HG03095 (cell line): ENCODE measurements at regions not wholly inside any gene's neighbourhood (a gene's known extent, or its start where the extent isn't known, plus 50 kb on each side); places are given as distances from the start of the nearest gene placed in this dataset.

ENCODE experiments used
- ATAC-seq: cut with Tn5 transposase; IDR thresholded peaks from one replicate; pipeline ENCODE4 v1.9.1; 2021; ENCODE audit warnings: moderate library complexity; ENCODE audit not compliant: unreplicated experiment

DNA sequence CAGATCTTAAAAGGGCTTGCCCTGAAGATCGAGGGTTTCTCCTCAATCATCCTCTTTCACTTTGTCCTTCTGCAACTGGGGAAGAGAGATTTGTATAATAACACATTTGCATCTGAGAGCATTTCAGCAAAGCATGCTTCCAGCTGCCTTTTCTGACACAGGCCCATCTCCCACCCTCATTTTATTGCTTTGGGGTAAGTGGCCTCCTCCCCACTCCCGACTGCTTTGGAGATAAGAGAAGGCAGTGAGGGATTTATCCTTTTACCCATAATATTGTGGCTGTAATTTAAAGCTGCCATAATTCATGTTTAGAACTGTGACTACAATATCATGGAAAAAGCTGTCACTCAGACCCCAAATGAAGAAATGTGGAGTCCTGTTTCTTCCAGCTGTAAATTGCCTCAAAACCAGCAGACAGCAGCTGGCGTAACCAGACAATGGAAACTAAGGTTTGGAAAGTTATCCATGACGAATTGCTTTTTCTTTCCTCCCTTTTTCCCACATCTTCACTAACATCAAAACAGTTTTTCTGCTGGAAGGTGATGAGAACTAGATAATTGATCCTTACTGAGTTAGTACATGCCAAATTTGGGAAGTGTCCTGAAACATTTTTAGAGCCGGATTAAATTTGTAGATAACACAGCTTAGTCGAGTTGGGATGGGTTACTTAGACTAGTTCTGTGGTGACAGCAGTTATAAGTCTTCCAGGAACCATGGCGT, 104.2 kb upstream of the PFN2 start:
- peak; percentile 60 for ATAC-seq

DNA sequence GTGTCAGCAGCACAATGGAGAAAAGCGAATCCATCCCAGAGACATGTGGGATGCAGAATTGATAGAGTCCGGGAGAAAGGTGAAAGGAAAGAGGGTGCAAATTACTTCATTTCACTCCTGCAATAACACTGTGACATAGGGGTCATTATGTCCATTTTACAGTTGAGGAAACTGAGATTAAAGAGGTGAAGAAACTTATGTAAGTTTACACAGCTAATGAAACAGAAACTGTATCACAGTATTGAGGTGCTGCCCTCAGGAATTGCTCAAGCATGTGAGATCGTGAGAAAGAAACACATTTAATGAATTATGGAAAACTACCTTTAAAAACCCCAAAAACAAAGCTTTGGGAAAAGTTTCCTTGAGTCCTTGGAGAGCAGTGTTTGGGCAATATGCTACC, 103.6 kb upstream of the PFN2 start:
- peak; percentile 54 for ATAC-seq

DNA sequence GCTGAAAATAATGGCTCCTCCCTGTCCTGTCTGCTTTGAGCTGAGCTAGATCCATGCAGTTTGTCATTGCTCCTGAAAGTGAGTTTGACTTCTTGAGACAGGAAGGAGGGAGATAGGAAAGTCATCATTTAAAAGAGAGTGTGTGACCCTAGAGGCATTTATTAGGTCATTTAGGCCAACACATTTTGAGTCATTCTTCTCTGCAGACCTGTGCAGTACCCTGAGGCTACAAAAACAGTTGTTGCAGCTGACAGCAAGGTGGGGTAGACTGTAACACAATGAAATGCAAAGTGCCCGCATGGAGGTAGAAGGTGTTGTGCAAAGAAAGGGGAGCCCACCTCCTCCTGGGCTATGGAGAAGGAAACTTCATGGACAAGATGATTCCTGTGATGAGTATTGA, 102.8 kb upstream of the PFN2 start:
- ATAC-seq, result no peak

DNA sequence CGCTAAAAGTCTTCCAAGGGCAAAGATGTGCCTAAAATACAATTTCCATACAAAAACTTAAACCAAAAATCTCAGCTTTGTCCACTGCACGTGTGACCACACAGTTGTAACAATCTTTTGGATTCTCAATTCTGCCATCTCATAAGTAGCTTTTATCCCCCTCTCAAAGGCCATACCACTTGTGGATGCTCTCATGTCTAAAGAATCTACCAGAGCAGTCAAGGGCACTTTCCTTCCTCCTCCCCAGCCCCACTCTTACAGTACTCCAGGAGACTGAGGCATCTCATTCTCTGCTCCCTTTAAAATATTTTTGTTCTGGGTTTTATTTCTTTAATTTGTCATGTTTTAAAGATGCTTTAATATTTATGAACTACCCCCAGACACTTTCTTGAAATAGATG, 102.3 kb upstream of the PFN2 start:
- ATAC-seq, result no peak

DNA sequence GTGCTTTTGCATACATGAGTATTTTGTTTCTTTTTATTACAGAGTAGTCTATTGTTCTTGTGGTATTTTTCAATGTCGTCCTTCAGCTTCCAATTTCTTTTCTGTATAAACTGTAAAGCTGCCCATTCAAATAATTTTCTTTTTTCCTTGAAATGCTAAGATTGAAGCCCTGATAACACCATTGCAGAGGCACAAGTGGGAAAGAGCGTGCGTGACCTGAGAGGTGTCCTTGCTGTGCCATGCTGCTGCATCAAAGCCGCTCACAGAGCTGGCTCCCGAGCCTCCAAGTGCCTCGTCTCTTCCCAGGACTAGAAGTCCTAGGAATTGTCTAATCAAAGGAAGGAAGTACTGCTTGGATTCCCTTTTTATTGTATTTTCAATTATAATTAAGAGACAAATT, 101.9 kb upstream of the PFN2 start:
- no peak for ATAC-seq

DNA sequence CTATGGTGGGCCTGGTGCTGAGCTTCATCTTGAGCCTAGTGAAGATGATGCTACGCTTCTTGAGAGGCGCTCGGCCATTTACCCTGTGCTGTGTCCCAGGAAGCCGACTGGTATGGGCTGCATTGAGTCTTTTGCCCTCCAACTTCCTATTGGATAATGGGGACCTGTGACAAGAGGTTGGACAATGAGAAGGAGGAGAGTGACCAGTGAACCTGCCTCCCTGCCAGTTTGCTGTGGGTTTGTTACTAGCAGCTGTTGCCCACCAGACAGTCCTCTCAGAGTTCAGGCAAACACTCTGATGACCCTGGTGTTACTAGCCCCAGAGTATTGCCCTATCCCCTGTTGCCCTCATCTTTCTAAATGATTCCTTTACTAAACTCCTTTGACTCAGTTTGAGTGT, 99.6 kb upstream of the PFN2 start:
- ATAC-seq, result no peak

DNA sequence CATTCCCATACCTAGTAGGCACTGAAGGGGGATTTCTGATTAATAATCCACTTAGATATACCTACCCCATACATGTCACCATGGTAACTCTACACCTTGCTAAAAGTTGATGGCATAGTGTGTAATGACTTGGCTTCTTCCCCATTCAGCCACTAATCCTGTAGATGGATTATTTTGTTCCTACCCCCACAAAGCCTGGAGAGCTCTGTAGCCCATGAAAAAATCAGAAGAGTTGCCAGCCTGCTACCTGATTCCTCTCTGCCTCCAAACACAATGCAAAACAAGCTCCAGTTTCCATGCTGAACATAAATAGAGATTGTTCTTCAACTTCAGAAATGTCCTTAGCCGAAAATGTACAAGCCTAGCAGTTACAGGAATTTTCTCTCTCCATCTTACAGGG, 98.9 kb upstream of the PFN2 start:
- no peak for ATAC-seq

DNA sequence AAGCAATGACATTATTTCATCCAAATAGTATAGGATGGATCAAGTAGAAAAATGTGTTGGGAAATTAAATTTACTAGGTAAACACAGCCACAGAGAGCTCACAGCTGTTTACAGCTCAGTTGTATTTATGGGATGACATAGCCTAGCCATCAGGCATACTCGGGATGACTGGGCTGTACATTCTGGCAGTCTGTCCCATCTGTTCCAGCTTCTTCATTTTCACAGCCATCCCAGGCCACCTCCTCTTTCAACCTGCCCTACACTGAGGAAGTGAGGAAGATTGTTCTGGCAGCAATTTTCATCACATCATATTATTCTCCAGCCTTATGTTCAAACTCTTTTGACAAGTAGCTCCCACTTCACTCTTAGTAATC, 98.4 kb upstream of the PFN2 start:
- ATAC-seq, result no peak

DNA sequence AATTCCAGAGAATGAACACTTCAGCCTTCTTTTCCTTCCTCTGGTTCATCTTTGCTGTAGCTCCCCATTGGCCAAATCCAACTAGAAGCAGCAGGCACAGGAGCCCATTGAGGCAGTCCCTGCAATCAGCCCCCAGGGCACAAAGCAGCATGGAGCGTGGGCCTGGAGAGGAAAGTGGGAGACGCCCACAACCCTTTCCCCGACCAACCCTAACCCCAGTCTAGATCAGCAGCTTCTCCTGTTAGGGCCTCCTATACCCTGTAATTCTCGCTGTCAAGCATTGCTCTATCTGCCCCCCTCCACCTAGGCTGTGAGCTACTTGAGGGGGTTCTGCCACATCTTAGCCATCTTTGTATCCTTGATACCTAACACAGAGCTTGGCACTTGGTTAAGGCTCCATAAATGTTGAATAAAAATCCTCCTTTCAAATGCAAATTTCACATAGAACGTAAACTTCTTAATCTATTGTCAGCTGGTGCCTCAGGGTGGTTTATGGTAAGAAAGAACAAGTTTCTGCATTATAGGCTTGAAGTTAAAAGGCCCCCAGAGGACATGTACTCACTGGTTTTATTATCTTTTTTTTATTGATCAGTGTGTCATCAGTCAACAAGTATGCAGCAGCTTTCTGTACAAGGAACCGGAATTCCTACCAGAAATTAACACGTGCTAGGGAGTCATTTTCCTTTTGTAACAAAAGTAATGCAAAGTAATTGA, 97.9 kb upstream of the PFN2 start:
- ATAC-seq, result no peak

DNA sequence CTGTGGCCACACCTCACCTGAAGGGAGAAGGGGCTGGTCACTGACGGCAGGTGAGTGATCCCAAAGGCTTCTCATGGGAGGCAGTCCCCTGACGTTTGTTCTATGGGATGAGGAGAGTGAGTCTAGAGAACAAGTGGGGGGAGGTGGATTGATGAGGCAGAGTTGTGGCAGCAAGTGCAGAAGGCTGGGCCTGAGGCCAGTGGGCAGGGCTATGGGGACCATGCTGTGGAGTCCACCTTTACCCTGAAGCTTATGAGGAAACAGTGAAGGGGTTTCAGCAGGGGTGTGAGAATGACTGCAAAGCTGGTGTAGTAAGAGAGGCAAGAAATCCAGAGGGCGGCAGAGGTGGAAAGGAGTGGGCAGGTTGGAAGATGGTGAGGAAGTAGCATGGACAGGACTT, 96.9 kb upstream of the PFN2 start:
- no peak for ATAC-seq

DNA sequence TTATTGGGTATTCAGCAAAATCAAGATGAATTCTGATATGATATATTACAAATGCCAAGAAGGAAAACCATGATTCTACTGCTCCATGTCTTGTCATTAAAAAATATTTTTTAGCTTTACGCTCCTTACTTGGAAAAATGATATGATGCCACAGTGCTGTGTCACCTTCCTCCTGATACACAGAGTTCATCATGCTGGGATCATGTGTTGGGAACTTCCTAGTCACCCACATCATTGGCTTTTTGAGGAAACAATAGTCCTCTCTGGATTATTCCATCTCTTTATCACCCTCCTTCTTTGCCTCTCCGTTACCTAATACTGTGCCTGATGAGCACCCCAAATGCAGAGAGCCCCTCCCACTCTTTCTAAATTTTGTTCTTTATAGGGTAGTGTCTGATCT, 94.3 kb upstream of the PFN2 start:
- ATAC-seq, result no peak

DNA sequence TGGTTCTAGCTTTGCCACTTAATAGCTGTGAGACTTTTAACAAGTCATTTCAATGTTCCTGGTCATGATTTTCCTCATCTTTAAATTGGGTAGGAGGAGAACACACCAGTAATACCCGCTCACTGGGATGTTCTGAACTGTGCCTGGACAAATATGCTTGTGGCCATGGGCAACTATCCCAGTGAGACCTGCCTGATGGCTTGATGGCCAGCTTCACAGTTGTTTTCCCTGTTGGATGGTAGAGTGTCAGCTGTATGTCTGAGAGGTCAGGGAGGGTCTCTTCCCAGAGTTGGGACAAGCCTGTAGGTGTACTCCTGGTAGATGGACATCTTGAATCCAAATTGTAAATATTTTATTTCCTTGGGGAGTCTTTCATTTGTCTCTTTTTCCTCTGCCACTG, 92.5 kb upstream of the PFN2 start:
- no peak for ATAC-seq

DNA sequence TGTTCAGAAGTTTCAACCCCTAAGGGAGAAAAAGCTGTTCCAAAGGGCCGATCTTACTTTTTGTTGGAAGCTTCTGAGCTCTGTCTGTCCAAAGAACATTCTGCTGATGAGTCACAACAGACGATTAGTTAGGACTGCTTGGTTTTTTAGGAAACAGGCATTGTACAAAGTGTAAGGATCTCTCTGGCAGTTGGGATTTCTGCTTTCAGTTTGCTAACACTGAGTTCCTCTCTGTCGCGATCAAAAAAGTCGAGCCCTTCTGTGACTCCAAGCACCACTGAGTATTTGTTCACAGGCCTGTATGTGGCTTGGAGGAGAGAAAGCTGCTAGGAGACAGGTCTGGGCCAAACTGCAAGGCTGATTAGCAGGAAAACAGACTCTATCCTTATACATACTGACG, 91.8 kb upstream of the PFN2 start:
- ATAC-seq, result no peak

DNA sequence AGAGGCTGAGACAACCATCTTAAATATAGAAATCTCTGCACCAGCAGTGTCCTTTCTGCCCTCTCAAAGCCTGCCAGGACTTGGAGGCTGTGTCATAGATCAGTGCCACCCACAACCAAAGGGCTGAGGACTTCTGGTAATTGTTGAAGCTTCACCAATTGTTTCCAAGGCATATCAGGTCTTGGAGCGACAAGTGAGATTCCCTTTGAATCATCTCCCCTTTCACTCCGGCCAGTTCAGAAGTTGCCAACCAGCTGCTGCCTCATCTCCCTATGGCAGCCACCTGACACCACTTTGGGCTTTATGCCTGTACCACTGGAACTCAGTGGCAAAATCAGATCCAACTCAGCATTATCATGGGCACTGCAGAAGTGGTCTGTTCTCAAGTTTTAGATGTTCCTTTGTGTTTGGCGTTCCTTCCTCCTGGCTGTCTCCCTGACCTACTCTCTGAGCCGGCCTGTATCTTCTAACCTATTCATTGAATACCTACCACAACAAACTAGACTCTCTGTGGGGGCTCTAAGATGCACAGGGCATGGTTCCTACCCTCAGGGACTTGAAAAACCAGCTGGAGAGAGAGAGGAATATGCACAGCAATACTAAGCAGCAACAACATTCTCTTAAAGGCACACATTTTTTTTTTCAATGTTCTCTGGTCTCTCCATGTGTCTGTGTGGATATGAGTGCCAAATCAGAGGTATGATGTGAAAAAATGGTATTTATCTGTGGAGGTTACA, 90.8 kb upstream of the PFN2 start:
- no peak for ATAC-seq

DNA sequence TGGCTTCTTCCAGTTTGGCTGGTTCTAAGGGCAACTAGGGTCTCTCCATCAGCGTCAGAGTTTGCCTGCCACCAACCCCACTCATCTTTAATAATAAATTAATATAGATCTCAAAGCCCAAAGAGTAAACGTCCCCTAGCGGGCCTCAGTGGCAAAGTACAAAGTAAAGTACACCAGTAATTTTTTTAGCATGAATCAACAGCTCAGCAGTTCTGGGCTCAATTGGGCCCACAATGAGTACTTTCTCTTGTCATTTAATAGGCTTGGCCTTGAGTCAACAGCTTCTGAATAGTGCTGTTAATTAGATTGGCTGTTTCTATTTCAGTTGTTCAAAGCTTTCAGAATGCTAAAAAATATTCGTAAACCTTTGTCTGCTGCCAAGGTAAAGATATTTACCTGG, 89.0 kb upstream of the PFN2 start:
- no peak for ATAC-seq

DNA sequence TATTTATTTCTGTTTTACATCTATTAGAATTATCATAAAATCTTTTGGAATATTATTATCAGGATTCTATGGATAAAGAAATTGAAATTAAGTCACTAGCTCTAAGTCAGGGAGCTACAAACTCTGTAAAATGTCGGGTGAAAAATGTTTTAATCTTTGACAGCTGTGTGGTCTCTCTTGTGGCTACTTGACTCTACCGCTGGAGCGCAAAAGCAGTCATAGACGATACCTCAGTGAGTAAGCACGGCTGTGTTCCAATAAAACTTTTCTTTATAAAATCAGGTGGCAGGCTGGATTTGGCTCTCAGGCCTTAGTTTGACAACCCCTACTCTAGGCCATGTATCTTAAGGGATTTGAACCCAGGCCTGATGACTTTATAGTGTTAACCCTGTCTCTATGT, 88.5 kb upstream of the PFN2 start:
- ATAC-seq, result no peak

DNA sequence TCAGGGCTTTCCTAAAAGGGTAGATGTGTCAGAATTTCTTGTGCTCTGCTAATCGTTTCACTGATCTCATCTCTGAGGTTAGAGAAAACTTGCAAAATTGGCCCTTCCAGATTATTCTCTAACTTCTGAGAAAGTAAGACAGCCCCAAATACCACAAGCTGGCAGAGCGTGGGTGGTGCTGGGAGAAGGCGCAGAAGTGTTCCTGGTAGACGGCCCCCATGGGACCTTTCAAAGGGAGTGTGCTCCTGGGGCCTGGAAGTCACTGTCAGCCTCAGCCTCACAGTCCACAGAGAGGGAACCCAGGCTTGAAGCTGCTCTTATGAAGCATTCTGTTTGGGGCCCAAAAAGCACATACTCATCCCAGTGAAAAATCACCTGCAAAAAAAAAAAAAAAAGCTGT, 86.5 kb upstream of the PFN2 start:
- no peak for ATAC-seq

DNA sequence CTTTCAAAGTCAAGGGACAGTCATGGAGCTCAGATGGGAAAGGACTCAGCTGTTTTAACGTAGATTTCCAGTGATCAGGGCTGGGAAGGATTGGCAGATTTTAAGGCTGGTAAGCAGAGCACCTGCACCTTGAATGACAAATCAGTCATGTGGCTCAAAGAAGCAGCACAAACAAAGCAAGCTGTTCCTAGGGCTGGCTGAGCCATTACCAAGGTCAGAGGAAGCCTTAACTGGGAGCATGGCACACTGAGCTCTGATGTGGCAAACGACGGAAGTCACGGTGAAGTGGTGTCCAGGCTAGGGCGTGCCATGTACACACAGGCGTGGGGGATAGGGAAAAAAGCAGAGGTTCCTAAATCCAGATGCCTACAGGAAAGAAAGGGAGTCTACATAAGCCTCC, 84.6 kb upstream of the PFN2 start:
- no peak for ATAC-seq

DNA sequence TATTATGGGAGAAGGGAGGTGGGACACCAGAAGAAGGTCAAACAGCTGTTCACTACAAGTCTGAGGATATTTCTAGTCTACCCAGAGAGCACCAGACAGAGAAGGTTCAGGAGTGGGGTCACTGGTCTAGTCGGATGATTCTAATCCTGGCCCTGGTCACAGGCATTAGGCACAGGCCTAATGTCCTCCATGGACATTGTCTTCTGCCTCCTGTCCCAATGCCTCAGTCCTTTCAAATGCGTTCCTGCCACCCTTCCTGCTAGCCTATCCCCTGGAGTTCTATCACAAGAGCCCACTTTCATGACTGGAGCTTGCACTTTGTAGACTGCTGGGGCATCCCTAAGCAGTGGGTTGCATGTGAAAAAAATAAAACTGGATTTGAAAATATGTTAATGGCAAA, 83.9 kb upstream of the PFN2 start:
- ATAC-seq, result no peak

DNA sequence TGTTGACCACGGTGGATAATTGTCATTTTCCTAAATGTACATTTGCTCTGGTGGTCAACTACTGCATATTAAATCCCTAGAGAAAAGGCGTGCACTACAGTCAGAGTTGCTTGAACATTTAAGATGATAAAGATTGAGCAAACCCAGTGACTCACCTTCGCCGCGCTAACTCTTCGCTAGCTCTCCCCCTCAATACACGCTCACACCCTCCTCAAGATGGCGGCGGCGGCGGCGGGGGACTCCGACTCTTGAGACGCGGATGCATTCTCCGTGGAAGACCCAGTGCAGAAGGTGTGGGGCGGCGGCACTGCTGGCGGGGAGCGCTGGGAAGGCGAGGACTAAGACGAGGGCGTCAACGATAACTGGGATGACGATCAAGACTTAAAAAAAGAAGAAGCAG, 79.8 kb upstream of the PFN2 start:
- no peak for ATAC-seq

DNA sequence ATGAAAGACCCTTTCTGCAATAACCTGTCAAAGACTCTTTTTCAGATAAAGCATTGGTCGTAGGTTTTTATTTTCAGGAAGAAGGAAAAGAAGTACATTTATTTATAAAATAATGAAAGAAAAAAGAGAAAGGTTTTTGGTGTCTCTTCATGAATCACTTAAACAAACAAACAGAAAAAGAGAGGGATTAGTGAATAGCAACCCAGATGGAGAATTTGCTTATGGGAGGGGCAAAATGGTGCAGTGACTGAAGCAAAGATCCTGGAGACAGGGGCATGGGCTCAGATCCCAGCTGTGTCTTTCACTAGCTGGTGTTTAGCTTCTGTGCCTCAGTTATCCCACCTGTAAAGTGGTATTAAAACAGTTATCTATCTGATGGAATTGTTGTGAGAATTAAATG, 78.6 kb upstream of the PFN2 start:
- no peak for ATAC-seq

DNA sequence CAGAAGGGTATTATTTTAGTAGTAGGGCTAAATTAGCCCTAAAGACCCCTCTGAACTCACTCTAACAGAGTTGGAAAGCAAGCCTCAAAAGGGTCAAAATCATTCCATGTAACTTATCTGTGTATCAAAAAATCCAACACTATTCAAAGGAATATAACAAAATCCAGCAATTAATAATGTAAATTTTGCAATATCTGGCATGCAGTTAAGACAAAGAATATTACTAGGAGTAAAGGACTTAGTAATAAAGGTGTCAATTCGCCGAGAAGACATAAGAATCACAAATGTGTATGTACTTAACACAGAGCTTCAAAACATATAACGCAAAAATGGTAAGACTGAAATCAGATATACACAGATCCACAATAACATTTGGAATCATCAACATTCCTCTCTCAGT, 71.2 kb upstream of the PFN2 start:
- ATAC-seq, result no peak
